ENCODE measurements at regions not wholly inside any gene's neighbourhood (a gene's known extent, or its start where the extent isn't known, plus 50 kb on each side); places are given as distances from the start of the nearest gene placed in this dataset.

DNA sequence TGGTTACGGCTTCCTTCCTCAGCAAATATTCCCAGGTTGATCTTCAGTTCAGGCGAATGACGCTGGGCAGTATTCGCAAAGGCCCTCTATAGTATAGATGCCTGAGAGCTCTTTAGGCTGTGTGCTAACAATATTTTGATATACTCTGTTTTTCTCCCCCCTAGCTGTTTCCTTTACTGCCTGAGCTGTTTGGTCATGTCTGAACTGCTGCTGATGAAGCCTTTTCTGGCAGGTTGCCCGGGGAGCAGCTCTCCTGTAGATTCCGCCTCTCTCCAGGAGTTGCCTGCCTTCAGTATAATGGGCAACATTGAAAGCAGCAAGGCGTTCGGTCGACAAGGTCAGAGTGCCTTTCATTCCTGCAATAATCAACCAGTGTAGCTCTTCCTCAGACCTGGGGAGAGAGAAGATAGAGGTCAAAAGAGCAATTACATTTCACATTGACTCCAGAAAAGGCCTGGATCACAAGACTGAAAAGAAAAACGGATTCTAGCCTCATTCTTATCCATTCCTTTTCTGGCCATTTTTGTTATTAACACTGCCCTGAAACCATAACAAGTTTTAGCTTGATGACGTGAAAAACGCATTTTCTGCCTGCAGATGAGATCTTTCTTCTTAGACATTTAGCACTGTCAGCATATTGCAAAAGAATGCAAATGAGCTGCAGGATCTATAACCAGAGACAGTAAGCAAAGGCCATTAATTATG is 60.1 kb upstream of the ZNF608 start:
- Mint-ChIP-seq H3K27ac (no peak overlapping the region), H3K27me3 (ENCODE audit: low read depth) (no peaks in the 10 kb centered on the region), H3K36me3 (no peaks in the 10 kb centered on the region), H3K9me3 (no peaks in the 10 kb centered on the region), H3K4me1 (peaks cover 22% of the 10 kb centered on the region), H3K4me3 (no peak overlapping the region)
- DNase-seq (ENCODE audit: low spot score in 2 of 2, unreplicated experiment in 2 of 2): peak; percentile 76 to 88
- TF ChIP-seq, protein P1, sequence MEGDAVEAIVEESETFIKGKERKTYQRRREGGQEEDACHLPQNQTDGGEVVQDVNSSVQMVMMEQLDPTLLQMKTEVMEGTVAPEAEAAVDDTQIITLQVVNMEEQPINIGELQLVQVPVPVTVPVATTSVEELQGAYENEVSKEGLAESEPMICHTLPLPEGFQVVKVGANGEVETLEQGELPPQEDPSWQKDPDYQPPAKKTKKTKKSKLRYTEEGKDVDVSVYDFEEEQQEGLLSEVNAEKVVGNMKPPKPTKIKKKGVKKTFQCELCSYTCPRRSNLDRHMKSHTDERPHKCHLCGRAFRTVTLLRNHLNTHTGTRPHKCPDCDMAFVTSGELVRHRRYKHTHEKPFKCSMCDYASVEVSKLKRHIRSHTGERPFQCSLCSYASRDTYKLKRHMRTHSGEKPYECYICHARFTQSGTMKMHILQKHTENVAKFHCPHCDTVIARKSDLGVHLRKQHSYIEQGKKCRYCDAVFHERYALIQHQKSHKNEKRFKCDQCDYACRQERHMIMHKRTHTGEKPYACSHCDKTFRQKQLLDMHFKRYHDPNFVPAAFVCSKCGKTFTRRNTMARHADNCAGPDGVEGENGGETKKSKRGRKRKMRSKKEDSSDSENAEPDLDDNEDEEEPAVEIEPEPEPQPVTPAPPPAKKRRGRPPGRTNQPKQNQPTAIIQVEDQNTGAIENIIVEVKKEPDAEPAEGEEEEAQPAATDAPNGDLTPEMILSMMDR (IDR thresholded peaks at IDR 0.05; ENCODE audit: unreplicated experiment): no peak

DNA sequence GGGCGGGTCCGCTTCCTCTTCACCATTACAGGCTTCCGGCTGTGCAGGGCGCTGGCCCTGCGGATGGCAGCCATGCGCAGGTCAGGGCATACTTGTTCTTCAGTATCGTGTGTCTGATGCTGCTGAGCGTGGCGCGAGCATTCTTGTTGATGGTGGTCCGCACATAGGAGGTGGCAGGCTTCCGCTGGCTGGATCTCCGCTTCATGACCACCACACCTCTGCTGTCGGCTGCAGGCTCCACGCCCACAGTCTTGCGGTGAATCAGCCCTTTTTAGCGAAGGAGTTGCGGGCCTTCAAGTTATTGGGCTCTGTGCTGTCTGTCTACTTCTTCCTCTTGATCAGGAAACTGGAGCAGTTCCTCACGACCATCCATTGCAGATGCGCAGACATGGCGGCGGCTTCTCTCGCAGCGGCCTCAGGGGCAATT is 62.4 kb upstream of the ZNF608 start:
- no peak for DNase-seq (ENCODE audit: low spot score in 2 of 2, unreplicated experiment in 2 of 2)
- no peaks in the 10 kb centered on the region for H3K36me3 Mint-ChIP-seq
- H3K4me1 Mint-ChIP-seq: peaks cover 23% of the 10 kb centered on the region
- no peaks in the 10 kb centered on the region for H3K9me3 Mint-ChIP-seq
- H3K4me3 Mint-ChIP-seq: no peak overlapping the region
- no peak overlapping the region for H3K27ac Mint-ChIP-seq
- TF ChIP-seq, protein P1 (IDR thresholded peaks at IDR 0.05; ENCODE audit: unreplicated experiment): no peak
- no peaks in the 10 kb centered on the region for H3K27me3 Mint-ChIP-seq (ENCODE audit: low read depth)

DNA sequence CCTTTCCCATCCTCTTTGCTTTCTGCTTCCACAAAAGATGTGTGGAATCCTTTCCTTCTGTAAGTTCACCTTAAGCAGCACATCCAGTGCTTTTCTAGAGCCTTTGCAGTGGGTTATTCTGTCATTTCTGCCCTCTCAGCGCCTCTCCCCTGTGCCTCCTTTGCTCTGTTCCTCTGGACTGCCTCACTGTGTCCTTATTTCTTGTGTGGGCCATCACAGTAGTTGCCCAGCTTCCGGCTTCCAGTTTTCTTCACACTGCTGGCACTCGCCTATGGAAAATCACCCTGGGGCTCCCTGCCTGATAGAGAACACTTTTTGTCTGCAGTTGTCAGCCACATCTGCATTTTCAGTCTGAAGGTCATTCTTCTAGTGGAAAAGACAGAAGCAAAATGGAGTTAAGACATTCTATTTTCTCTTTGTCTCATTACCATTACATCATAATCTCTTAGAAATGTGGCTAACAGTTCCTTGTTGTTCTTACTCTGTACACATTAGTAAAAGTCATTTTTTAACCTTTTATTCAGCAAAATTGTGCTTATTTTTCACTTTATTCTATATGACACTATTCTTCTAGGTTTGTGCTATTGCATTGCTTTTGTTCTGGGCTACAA is 64.1 kb upstream of the ZNF608 start:
- Mint-ChIP-seq H3K4me3 (no peak overlapping the region), H3K36me3 (no peaks in the 10 kb centered on the region), H3K27me3 (ENCODE audit: low read depth) (no peaks in the 10 kb centered on the region), H3K4me1 (peaks cover 12% of the 10 kb centered on the region), H3K9me3 (no peaks in the 10 kb centered on the region), H3K27ac (no peak overlapping the region)
- no peak for DNase-seq (ENCODE audit: low spot score in 2 of 2, unreplicated experiment in 2 of 2)
- TF ChIP-seq, protein P1 (IDR thresholded peaks at IDR 0.05; ENCODE audit: unreplicated experiment): no peak

DNA sequence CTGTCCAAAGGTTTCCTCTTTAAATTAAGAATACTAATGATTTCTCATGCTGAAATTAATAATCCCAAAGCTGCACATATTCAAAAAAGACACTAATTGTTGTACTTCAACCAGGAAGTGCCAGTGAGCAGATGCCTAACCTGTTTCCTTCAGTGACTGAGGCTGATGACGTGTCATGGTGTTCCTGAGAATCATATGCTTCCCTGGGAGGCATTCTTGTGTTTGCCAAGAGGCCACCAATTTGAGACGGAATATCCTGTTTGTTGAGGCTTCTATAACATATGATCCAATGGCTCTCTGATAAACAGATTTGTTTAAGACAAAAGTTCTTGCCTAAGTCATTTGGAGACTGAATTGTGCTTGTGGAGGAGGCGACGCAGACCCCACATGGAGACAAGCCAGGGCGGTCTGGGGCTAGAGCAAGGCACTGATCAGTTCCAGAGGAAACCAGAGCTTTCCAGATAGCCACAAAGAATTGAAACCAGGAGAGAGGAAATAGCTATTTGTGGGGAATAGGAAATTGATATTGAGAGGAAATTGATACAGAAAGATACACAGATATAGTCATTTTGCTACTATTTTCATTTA is 66.4 kb upstream of the ZNF608 start:
- H3K27me3 Mint-ChIP-seq (ENCODE audit: low read depth): no peaks in the 10 kb centered on the region
- TF ChIP-seq, protein P1 (IDR thresholded peaks at IDR 0.05; ENCODE audit: unreplicated experiment): no peak
- H3K4me3 Mint-ChIP-seq: no peak overlapping the region
- H3K9me3 Mint-ChIP-seq: no peaks in the 10 kb centered on the region
- DNase-seq (ENCODE audit: low spot score in 2 of 2, unreplicated experiment in 2 of 2): no peak
- H3K36me3 Mint-ChIP-seq: no peaks in the 10 kb centered on the region
- H3K4me1 Mint-ChIP-seq: peaks cover 19% of the 10 kb centered on the region
- H3K27ac Mint-ChIP-seq: no peak overlapping the region

DNA sequence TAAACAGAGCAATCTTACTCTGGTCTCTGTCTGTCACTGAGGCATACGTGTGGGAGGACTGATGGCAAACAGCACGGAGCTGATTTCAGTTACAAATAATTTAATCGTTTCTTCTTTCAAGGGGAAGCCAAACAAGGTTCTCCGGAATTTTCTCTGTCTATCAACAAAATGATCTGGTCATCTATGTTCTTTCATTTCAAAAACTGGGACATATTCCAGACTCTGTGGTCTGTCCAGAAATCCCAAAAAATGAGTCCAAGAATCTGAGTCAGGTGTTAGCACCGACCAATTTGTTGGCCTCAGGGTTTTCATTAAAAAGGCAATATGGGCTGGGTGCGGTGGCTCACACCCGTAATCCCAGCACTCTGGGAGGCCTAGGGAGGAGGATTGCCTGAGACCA is 69.9 kb upstream of the ZNF608 start:
- DNase-seq (ENCODE audit: low spot score in 2 of 2, unreplicated experiment in 2 of 2): no peak
- peaks cover 16% of the 10 kb centered on the region for H3K4me1 Mint-ChIP-seq
- H3K4me3 Mint-ChIP-seq: no peak overlapping the region
- H3K27me3 Mint-ChIP-seq (ENCODE audit: low read depth): no peaks in the 10 kb centered on the region
- TF ChIP-seq, protein P1 (IDR thresholded peaks at IDR 0.05; ENCODE audit: unreplicated experiment): no peak
- no peaks in the 10 kb centered on the region for H3K36me3 Mint-ChIP-seq
- peaks cover 3% of the 10 kb centered on the region for H3K9me3 Mint-ChIP-seq
- peak overlapping the region; percentile 37 for H3K27ac Mint-ChIP-seq
